Cardiac fibroblast (primary cell): ENCODE measurements at regions not wholly inside any gene's neighbourhood (a gene's known extent, or its start where the extent isn't known, plus 50 kb on each side); places are given as distances from the start of the nearest gene placed in this dataset.

ENCODE experiments used
- DNase-seq, 2 donors: peaks; one replicate each; pipeline versions ENCODE4 v3.0.0 to v3.0.0-alpha.2; 2010; ENCODE audit warnings: low read depth in 2 of 2
- H3K4me3 ChIP-seq, 2 donors: replicated peaks in 1 of 2; 1 replicate in 1 of 2; 2 replicates in 1 of 2; pipeline ENCODE4 v1.5.1; 2011; ENCODE audit warnings: low read depth in 2 of 2, low read length in 2 of 2, mild to moderate bottlenecking in 2 of 2, moderate library complexity in 1 of 2
- CTCF ChIP-seq: IDR thresholded peaks from one replicate; pipeline ENCODE4 v1.5.1; 2011; ENCODE audit warnings: low read depth, mild to moderate bottlenecking, low read length, inconsistent platforms

GRCh38 chr4:78990938-78991810, 51.9 kb upstream of the PAQR3 start:
- H3K4me3 ChIP-seq = no peak overlapping the region
- no peak for DNase-seq
- no peak for TF ChIP-seq CTCF

GRCh38 chr4:78989697-78990270, 50.5 kb upstream of the PAQR3 start:
- TF ChIP-seq CTCF = no peak
- H3K4me3 ChIP-seq = no peak overlapping the region
- no peak for DNase-seq
